Esophagus squamous epithelium (tissue), 4 donors: ENCODE measurements at regions not wholly inside any gene's neighbourhood (a gene's known extent, or its start where the extent isn't known, plus 50 kb on each side); places are given as distances from the start of the nearest gene placed in this dataset.

Experiments
- POLR2A ChIP-seq, 4 donors: fragments of 450-650 bp; IDR thresholded peaks; one replicate each; pipeline ENCODE4 v1.6.1; 2017; ENCODE audit warnings: antibody characterized with exemption in 4 of 4, mild to moderate bottlenecking in 4 of 4, moderate library complexity in 3 of 4
- TF ChIP-seq, protein P1 (sequence below), 6 experiments: fragments of 450-650 bp in 4 of 6; fragments of 200-600 bp in 2 of 6; sonication (generic) in 2 of 6; IDR thresholded peaks; one replicate each; pipeline ENCODE4 v1.5.1; 2016 to 2019; ENCODE audit warnings: antibody characterized with exemption in 6 of 6, mild to moderate bottlenecking in 4 of 6, moderate library complexity in 4 of 6

GRCh38 chr20:59468831-59469230, 135.5 kb upstream of the PHACTR3 start:
- TF ChIP-seq, protein P1, sequence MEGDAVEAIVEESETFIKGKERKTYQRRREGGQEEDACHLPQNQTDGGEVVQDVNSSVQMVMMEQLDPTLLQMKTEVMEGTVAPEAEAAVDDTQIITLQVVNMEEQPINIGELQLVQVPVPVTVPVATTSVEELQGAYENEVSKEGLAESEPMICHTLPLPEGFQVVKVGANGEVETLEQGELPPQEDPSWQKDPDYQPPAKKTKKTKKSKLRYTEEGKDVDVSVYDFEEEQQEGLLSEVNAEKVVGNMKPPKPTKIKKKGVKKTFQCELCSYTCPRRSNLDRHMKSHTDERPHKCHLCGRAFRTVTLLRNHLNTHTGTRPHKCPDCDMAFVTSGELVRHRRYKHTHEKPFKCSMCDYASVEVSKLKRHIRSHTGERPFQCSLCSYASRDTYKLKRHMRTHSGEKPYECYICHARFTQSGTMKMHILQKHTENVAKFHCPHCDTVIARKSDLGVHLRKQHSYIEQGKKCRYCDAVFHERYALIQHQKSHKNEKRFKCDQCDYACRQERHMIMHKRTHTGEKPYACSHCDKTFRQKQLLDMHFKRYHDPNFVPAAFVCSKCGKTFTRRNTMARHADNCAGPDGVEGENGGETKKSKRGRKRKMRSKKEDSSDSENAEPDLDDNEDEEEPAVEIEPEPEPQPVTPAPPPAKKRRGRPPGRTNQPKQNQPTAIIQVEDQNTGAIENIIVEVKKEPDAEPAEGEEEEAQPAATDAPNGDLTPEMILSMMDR (IDR thresholded peaks at IDR 0.05) = no peak
- TF ChIP-seq POLR2A (IDR thresholded peaks at IDR 0.05) = no peak
